Activated naive CD4-positive, alpha-beta T cell treated with anti-CD3 and anti-CD28 coated beads, Interleukin-2, amount 50 U/mL, for 24 hours (primary cell): ENCODE measurements at regions not wholly inside any gene's neighbourhood (a gene's known extent, or its start where the extent isn't known, plus 50 kb on each side); places are given as distances from the start of the nearest gene placed in this dataset.

Source experiments
- H3K27ac Mint-ChIP-seq: one replicate; pipeline ENCODE4 v1.8.0; 2021; ENCODE audit warnings: mild to moderate bottlenecking, mixed read lengths
- H3K27me3 Mint-ChIP-seq: one replicate; pipeline ENCODE4 v1.8.0; 2021; ENCODE audit warnings: mixed read lengths
- H3K36me3 Mint-ChIP-seq: one replicate; pipeline ENCODE4 v1.8.0; 2021; ENCODE audit warnings: mixed read lengths
- H3K4me1 Mint-ChIP-seq: one replicate; pipeline ENCODE4 v1.8.0; 2021; ENCODE audit warnings: mixed read lengths
- H3K4me3 Mint-ChIP-seq: one replicate; pipeline ENCODE4 v1.8.0; 2021; ENCODE audit warnings: mild to moderate bottlenecking, mixed read lengths
- H3K9me3 Mint-ChIP-seq: one replicate; pipeline ENCODE4 v1.8.0; 2021; ENCODE audit warnings: mixed read lengths

- H3K4me1 Mint-ChIP-seq, result no peaks in the 10 kb centered on the region
- peaks cover 1% of the 10 kb centered on the region for H3K36me3 Mint-ChIP-seq
- H3K9me3 Mint-ChIP-seq, result peaks cover 14% of the 10 kb centered on the region
- H3K4me3 Mint-ChIP-seq, result no peak overlapping the region
- H3K27me3 Mint-ChIP-seq, result peaks cover 1% of the 10 kb centered on the region
- H3K27ac Mint-ChIP-seq, result no peak overlapping the region
Measured at GRCh38 chr20:40536808-40537207, 152.2 kb downstream of the MAFB start.

- Mint-ChIP-seq H3K4me1 (no peaks in the 10 kb centered on the region), H3K27ac (no peak overlapping the region), H3K9me3 (peaks cover 19% of the 10 kb centered on the region), H3K4me3 (no peak overlapping the region), H3K27me3 (peaks cover 1% of the 10 kb centered on the region), H3K36me3 (peaks cover 1% of the 10 kb centered on the region)
Measured at GRCh38 chr20:40535816-40536215, 153.2 kb downstream of the MAFB start.

GRCh38 chr20:40532103-40532502, 156.9 kb downstream of the MAFB start:
- Mint-ChIP-seq H3K27ac (no peak overlapping the region), H3K27me3 (no peaks in the 10 kb centered on the region), H3K36me3 (peaks cover 1% of the 10 kb centered on the region), H3K9me3 (peaks cover 23% of the 10 kb centered on the region), H3K4me1 (no peaks in the 10 kb centered on the region), H3K4me3 (no peak overlapping the region)

GRCh38 chr20:40525351-40525750, 163.7 kb downstream of the MAFB start:
- no peaks in the 10 kb centered on the region for H3K36me3 Mint-ChIP-seq
- H3K4me1 Mint-ChIP-seq, result no peaks in the 10 kb centered on the region
- H3K27me3 Mint-ChIP-seq, result peaks cover 4% of the 10 kb centered on the region
- no peak overlapping the region for H3K4me3 Mint-ChIP-seq
- peaks cover 6% of the 10 kb centered on the region for H3K9me3 Mint-ChIP-seq
- no peak overlapping the region for H3K27ac Mint-ChIP-seq

- Mint-ChIP-seq H3K4me3 (no peak overlapping the region), H3K36me3 (no peaks in the 10 kb centered on the region), H3K4me1 (no peaks in the 10 kb centered on the region), H3K27me3 (peaks cover 4% of the 10 kb centered on the region), H3K27ac (no peak overlapping the region), H3K9me3 (peaks cover 6% of the 10 kb centered on the region)
Measured at GRCh38 chr20:40524071-40524470, 165.0 kb downstream of the MAFB start.

- Mint-ChIP-seq H3K36me3 (no peaks in the 10 kb centered on the region), H3K9me3 (peaks cover 6% of the 10 kb centered on the region), H3K4me1 (no peaks in the 10 kb centered on the region), H3K27me3 (peaks cover 7% of the 10 kb centered on the region), H3K27ac (no peak overlapping the region), H3K4me3 (no peak overlapping the region)
Measured at GRCh38 chr20:40522405-40522804, 166.6 kb downstream of the MAFB start.

GRCh38 chr20:40521962-40522361, 167.1 kb downstream of the MAFB start:
- H3K27ac Mint-ChIP-seq, result no peak overlapping the region

GRCh38 chr20:40519918-40520317, 169.1 kb downstream of the MAFB start:
- H3K9me3 Mint-ChIP-seq, result peaks cover 6% of the 10 kb centered on the region
- no peaks in the 10 kb centered on the region for H3K36me3 Mint-ChIP-seq
- no peaks in the 10 kb centered on the region for H3K4me1 Mint-ChIP-seq
- H3K27ac Mint-ChIP-seq, result no peak overlapping the region
- H3K27me3 Mint-ChIP-seq, result peaks cover 6% of the 10 kb centered on the region
- H3K4me3 Mint-ChIP-seq, result no peak overlapping the region

More at GRCh38 chr20:40521962-40522361, 167.1 kb downstream of the MAFB start:
- no peaks in the 10 kb centered on the region for H3K4me1 Mint-ChIP-seq
- no peaks in the 10 kb centered on the region for H3K36me3 Mint-ChIP-seq
- peaks cover 7% of the 10 kb centered on the region for H3K27me3 Mint-ChIP-seq
- peaks cover 6% of the 10 kb centered on the region for H3K9me3 Mint-ChIP-seq
- H3K4me3 Mint-ChIP-seq, result no peak overlapping the region

GRCh38 chr20:40512994-40513393, 176.0 kb downstream of the MAFB start:
- Mint-ChIP-seq H3K4me3 (no peak overlapping the region), H3K4me1 (no peaks in the 10 kb centered on the region), H3K27me3 (peaks cover 7% of the 10 kb centered on the region), H3K27ac (no peak overlapping the region), H3K36me3 (no peaks in the 10 kb centered on the region), H3K9me3 (no peaks in the 10 kb centered on the region)

GRCh38 chr20:40512591-40512990, 176.4 kb downstream of the MAFB start:
- no peak overlapping the region for H3K4me3 Mint-ChIP-seq
- no peak overlapping the region for H3K27ac Mint-ChIP-seq
- H3K4me1 Mint-ChIP-seq, result no peaks in the 10 kb centered on the region
- H3K9me3 Mint-ChIP-seq, result no peaks in the 10 kb centered on the region
- peaks cover 5% of the 10 kb centered on the region for H3K27me3 Mint-ChIP-seq
- H3K36me3 Mint-ChIP-seq, result no peaks in the 10 kb centered on the region

- H3K27me3 Mint-ChIP-seq, result peaks cover 5% of the 10 kb centered on the region
- no peaks in the 10 kb centered on the region for H3K36me3 Mint-ChIP-seq
- H3K9me3 Mint-ChIP-seq, result no peaks in the 10 kb centered on the region
- no peak overlapping the region for H3K27ac Mint-ChIP-seq
- no peaks in the 10 kb centered on the region for H3K4me1 Mint-ChIP-seq
- no peak overlapping the region for H3K4me3 Mint-ChIP-seq
Measured at GRCh38 chr20:40511478-40511877, 177.6 kb downstream of the MAFB start.

GRCh38 chr20:40510622-40511021, 178.4 kb downstream of the MAFB start:
- Mint-ChIP-seq H3K27me3 (peaks cover 5% of the 10 kb centered on the region), H3K27ac (no peak overlapping the region), H3K36me3 (no peaks in the 10 kb centered on the region), H3K4me3 (no peak overlapping the region), H3K4me1 (no peaks in the 10 kb centered on the region), H3K9me3 (no peaks in the 10 kb centered on the region)

- Mint-ChIP-seq H3K27me3 (no peaks in the 10 kb centered on the region), H3K27ac (no peak overlapping the region), H3K4me3 (no peak overlapping the region), H3K4me1 (no peaks in the 10 kb centered on the region), H3K36me3 (no peaks in the 10 kb centered on the region), H3K9me3 (no peaks in the 10 kb centered on the region)
Measured at GRCh38 chr20:40508821-40509220, 180.2 kb downstream of the MAFB start.

- no peaks in the 10 kb centered on the region for H3K9me3 Mint-ChIP-seq
- H3K27ac Mint-ChIP-seq, result no peak overlapping the region
- no peaks in the 10 kb centered on the region for H3K27me3 Mint-ChIP-seq
- H3K36me3 Mint-ChIP-seq, result no peaks in the 10 kb centered on the region
- H3K4me3 Mint-ChIP-seq, result no peak overlapping the region
- H3K4me1 Mint-ChIP-seq, result no peaks in the 10 kb centered on the region
Measured at GRCh38 chr20:40506537-40506939, 182.5 kb downstream of the MAFB start.

- H3K4me1 Mint-ChIP-seq, result no peaks in the 10 kb centered on the region
- H3K36me3 Mint-ChIP-seq, result no peaks in the 10 kb centered on the region
- H3K27ac Mint-ChIP-seq, result no peak overlapping the region
- H3K9me3 Mint-ChIP-seq, result no peaks in the 10 kb centered on the region
- no peaks in the 10 kb centered on the region for H3K27me3 Mint-ChIP-seq
- H3K4me3 Mint-ChIP-seq, result no peak overlapping the region
Measured at GRCh38 chr20:40503119-40503518, 185.9 kb downstream of the MAFB start.

GRCh38 chr20:40502576-40502975, 186.5 kb downstream of the MAFB start:
- Mint-ChIP-seq H3K27ac (no peak overlapping the region), H3K36me3 (no peaks in the 10 kb centered on the region), H3K27me3 (no peaks in the 10 kb centered on the region), H3K9me3 (no peaks in the 10 kb centered on the region), H3K4me3 (no peak overlapping the region), H3K4me1 (no peaks in the 10 kb centered on the region)

GRCh38 chr20:40499391-40499790, 189.6 kb downstream of the MAFB start:
- H3K36me3 Mint-ChIP-seq, result no peaks in the 10 kb centered on the region
- H3K4me1 Mint-ChIP-seq, result no peaks in the 10 kb centered on the region
- no peak overlapping the region for H3K27ac Mint-ChIP-seq
- peaks cover 4% of the 10 kb centered on the region for H3K27me3 Mint-ChIP-seq
- H3K9me3 Mint-ChIP-seq, result no peaks in the 10 kb centered on the region
- no peak overlapping the region for H3K4me3 Mint-ChIP-seq
